Neural crest cell (in vitro differentiated cells): ENCODE measurements at regions not wholly inside any gene's neighbourhood (a gene's known extent, or its start where the extent isn't known, plus 50 kb on each side); places are given as distances from the start of the nearest gene placed in this dataset.

Source experiments
- DNase-seq: peaks from one replicate; pipeline ENCODE4 v3.0.0; 2021; ENCODE audit warnings: low read depth, mixed read lengths, low spot score
- H3K27ac Mint-ChIP-seq: one replicate; pipeline ENCODE4 v1.8.0; 2021; ENCODE audit warnings: mild to moderate bottlenecking, mixed read lengths; ENCODE audit not compliant: unreplicated experiment
- H3K27me3 Mint-ChIP-seq: 2 replicates; pipeline ENCODE4 v1.8.0; 2021; ENCODE audit warnings: low read depth, mild to moderate bottlenecking, mixed read lengths
- H3K36me3 Mint-ChIP-seq: 2 replicates; pipeline ENCODE4 v1.8.0; 2021; ENCODE audit warnings: low read depth, mild to moderate bottlenecking, mixed read lengths
- H3K4me1 Mint-ChIP-seq: 2 replicates; pipeline ENCODE4 v1.8.0; 2021; ENCODE audit warnings: mixed read lengths
- H3K4me3 Mint-ChIP-seq: one replicate; pipeline ENCODE4 v1.8.0; 2021; ENCODE audit warnings: mild to moderate bottlenecking, mixed read lengths
- H3K9me3 Mint-ChIP-seq: 2 replicates; pipeline ENCODE4 v1.8.0; 2021; ENCODE audit warnings: mixed read lengths
- CTCF ChIP-seq: fragments of 200-600 bp; sonication (generic); conservative IDR thresholded peaks from 2 replicates; pipeline ENCODE4 v1.5.0; 2021; ENCODE audit warnings: antibody characterized with exemption, mild to moderate bottlenecking

- Mint-ChIP-seq H3K27me3 (no peaks in the 10 kb centered on the region), H3K27ac (no peak overlapping the region), H3K36me3 (no peaks in the 10 kb centered on the region), H3K9me3 (peaks cover 3% of the 10 kb centered on the region), H3K4me1 (peaks cover 7% of the 10 kb centered on the region), H3K4me3 (no peak overlapping the region)
- no peak for TF ChIP-seq CTCF
- no peak for DNase-seq
These were observed 1575.2 kb upstream of the LRRTM3 start for GRCh38 chr10:65350611-65351010.

- Mint-ChIP-seq H3K4me1 (no peaks in the 10 kb centered on the region), H3K4me3 (no peak overlapping the region), H3K36me3 (no peaks in the 10 kb centered on the region), H3K27ac (no peak overlapping the region), H3K27me3 (no peaks in the 10 kb centered on the region), H3K9me3 (no peaks in the 10 kb centered on the region)
- DNase-seq = no peak
- no peak for TF ChIP-seq CTCF
These were observed 1570.6 kb upstream of the LRRTM3 start for GRCh38 chr10:65355141-65355680.

- peak; percentile 60 for TF ChIP-seq CTCF
- Mint-ChIP-seq H3K4me3 (no peak overlapping the region), H3K36me3 (no peaks in the 10 kb centered on the region), H3K27ac (no peak overlapping the region), H3K9me3 (no peaks in the 10 kb centered on the region), H3K4me1 (no peaks in the 10 kb centered on the region), H3K27me3 (no peaks in the 10 kb centered on the region)
- no peak for DNase-seq
These were observed 1567.3 kb upstream of the LRRTM3 start for GRCh38 chr10:65358565-65358964.

- DNase-seq = no peak
- Mint-ChIP-seq H3K27ac (no peak overlapping the region), H3K36me3 (no peaks in the 10 kb centered on the region), H3K4me3 (no peak overlapping the region), H3K27me3 (no peaks in the 10 kb centered on the region), H3K4me1 (no peaks in the 10 kb centered on the region), H3K9me3 (no peaks in the 10 kb centered on the region)
- TF ChIP-seq CTCF = no peak
These were observed 1565.3 kb upstream of the LRRTM3 start for GRCh38 chr10:65360497-65360896.

GRCh38 chr10:65365878-65366277 lies 1560.0 kb upstream of the LRRTM3 start:
- Mint-ChIP-seq H3K27ac (no peak overlapping the region), H3K36me3 (no peaks in the 10 kb centered on the region), H3K4me3 (no peak overlapping the region), H3K4me1 (no peaks in the 10 kb centered on the region), H3K27me3 (no peaks in the 10 kb centered on the region), H3K9me3 (no peaks in the 10 kb centered on the region)
- no peak for TF ChIP-seq CTCF
- no peak for DNase-seq

- H3K4me1 Mint-ChIP-seq = no peaks in the 10 kb centered on the region
- no peak for TF ChIP-seq CTCF
- no peaks in the 10 kb centered on the region for H3K36me3 Mint-ChIP-seq
- no peaks in the 10 kb centered on the region for H3K27me3 Mint-ChIP-seq
- no peak overlapping the region for H3K4me3 Mint-ChIP-seq
- DNase-seq = no peak
- no peaks in the 10 kb centered on the region for H3K9me3 Mint-ChIP-seq
- no peak overlapping the region for H3K27ac Mint-ChIP-seq
These were observed 1558.1 kb upstream of the LRRTM3 start for GRCh38 chr10:65367706-65368105.
